ENCODE measurements at regions not wholly inside any gene's neighbourhood (a gene's known extent, or its start where the extent isn't known, plus 50 kb on each side); places are given as distances from the start of the nearest gene placed in this dataset.

DNA sequence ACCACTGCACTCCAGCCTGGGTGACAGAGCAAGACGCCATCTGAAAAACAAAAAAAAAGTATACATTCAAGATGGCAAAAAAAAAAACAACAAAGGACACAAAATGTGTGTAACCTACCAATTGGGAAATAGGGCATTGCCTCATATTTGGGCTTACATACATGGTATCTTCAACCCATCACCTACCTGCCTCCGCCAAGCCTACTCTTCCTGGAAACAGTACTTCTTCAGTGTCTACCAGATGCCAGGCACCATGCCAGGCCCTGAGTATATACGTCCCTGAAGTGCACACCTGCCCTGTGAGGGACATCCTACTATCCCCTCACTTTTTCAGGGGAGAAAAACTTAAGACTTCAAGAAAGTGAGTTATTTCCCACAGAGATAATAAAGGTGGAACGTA, 160.2 kb downstream of the TOMM20 start:
- TF ChIP-seq CTCF (IDR thresholded peaks at IDR 0.05; ENCODE audit: insufficient read depth, low read depth, low read length) = no peak
- no peak for TF ChIP-seq EZH2 (IDR thresholded peaks at IDR 0.05; ENCODE audit: insufficient read depth, low read length)

All from astrocyte (in vitro differentiated cells and primary cell).